D721Med (cell line): ENCODE measurements at regions not wholly inside any gene's neighbourhood (a gene's known extent, or its start where the extent isn't known, plus 50 kb on each side); places are given as distances from the start of the nearest gene placed in this dataset.

Experiments
- DNase-seq: peaks from one replicate; pipeline ENCODE4 v3.0.0; 2011; ENCODE audit warnings: low spot score; ENCODE audit not compliant: insufficient read length
- FAIRE-seq: peaks from 2 replicates; lab custom pipeline; 2011; peaks lifted over from hg19 to GRCh38; lab: Jason Lieb, UNC
- TF ChIP-seq, protein P1 (sequence below): IDR thresholded peaks from 2 replicates; pipeline ENCODE4 v1.5.1; 2012; ENCODE audit warnings: mild to moderate bottlenecking, control low read depth; ENCODE audit not compliant: insufficient read depth; ENCODE audit errors: missing control alignments

DNA sequence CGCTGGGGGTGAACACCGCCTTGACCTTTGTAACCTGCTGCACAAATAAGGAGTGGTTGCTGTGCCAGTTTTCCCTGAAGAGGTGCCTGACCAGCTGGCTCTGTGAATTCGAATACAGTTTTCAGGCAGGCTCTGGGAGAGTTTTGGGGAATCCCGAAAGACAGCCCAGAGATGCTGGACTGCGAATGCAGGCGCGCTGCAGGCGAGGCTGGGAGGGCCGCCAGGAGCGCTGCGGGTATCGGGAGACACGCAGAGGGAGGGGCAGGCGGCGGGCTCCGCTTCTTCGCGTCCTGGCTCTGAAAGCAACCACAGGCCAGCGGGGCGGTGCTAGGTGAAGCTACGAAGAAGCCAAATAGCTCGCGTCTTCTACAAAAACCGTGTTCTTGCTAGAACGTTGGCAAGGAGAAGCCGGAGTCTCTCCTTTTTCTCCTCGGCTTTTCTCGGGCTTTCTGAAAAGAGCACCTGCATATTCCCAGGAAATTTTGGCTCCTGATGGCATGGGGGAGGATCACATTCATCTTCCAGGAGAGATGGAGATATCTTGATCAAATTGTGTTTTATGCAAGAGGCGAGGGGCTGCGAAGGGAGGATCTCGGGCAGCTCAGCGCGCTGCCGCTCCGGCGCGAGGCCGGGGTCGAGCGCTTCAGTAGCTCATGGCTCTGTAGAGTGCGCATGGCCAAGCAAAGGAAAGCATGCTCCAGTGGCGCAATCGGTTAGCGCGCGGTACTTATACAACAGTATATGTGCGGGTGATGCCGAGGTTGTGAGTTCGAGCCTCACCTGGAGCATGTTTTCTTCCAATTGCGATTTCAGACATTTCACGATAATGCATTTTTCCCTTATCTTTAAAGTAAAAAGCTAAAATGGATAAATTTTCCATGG is 158.1 kb upstream of the ZNF184 start:
- DNase-seq (no peak), FAIRE-seq (no peak)
- TF ChIP-seq, protein P1, sequence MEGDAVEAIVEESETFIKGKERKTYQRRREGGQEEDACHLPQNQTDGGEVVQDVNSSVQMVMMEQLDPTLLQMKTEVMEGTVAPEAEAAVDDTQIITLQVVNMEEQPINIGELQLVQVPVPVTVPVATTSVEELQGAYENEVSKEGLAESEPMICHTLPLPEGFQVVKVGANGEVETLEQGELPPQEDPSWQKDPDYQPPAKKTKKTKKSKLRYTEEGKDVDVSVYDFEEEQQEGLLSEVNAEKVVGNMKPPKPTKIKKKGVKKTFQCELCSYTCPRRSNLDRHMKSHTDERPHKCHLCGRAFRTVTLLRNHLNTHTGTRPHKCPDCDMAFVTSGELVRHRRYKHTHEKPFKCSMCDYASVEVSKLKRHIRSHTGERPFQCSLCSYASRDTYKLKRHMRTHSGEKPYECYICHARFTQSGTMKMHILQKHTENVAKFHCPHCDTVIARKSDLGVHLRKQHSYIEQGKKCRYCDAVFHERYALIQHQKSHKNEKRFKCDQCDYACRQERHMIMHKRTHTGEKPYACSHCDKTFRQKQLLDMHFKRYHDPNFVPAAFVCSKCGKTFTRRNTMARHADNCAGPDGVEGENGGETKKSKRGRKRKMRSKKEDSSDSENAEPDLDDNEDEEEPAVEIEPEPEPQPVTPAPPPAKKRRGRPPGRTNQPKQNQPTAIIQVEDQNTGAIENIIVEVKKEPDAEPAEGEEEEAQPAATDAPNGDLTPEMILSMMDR: no peak

DNA sequence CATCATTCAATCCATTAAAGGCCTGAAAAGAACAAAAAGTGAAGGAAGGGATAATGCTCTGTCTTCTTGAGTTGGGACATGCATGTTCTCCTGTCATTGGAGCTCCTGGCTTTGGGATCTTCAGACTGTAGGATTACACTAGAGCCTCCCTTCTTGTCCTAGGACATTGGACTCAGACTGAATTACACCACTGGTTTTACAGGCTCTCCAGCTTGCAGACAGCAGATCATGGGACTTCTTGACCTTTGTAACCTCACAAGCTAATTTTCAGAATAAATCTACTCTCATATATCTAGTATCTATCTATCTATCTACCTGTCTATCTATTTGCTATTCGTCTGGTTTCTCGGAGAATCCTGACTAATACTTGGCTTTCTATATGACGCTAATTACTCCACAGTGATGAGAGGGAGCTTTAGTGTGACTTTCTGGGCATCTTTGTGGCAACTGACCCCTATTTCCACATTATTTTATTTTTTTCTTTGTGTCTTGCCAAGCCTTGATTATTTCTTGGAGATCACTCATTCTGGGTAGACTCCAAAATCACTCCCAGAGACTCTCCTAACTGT is 151.9 kb upstream of the ZNF184 start:
- DNase-seq: no peak
- FAIRE-seq: no peak
- TF ChIP-seq, protein P1: no peak

DNA sequence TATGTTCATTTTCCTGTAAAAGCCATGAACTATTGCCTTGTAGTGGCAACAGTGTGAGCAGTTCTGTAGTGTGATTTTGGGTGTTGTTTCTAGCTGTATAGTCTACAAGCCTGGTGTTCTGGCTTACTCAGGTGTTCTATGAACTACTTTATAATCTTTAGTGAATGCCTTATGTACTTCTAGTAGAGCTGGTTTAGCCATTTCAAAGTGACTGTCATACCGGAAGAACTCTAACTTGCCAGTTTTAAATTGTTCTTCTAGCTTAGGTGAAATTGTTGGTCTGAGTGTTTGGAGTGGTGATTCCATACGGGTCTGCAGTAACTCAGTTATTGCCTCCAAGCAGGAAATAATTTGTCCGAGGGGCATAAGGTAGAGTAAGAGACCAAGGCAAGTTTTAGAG is 150.2 kb upstream of the ZNF184 start:
- FAIRE-seq: no peak
- TF ChIP-seq, protein P1: no peak

DNA sequence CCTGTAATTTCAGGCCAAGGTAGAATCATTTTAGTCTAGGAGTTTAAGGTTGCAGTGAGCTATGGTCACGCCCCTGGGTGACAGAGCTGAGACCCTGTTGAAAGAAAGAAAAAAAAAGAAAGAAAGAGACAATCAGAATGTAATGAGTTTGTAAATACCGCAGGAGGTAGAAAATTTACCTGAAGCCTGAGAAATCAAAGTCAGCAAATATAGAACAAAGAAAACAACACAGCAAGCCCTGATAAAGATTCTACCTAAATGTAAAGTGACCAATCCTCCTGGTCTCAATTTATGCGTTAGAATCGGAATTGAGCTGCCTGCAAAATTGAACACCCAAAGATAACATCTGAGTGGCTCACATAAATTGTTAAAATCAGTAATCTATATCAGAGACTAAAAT is 146.5 kb upstream of the ZNF184 start:
- FAIRE-seq (no peak), DNase-seq (no peak)
- TF ChIP-seq, protein P1: no peak

More for the DNA sequence above, 150.2 kb upstream of the ZNF184 start:
- DNase-seq: no peak

DNA sequence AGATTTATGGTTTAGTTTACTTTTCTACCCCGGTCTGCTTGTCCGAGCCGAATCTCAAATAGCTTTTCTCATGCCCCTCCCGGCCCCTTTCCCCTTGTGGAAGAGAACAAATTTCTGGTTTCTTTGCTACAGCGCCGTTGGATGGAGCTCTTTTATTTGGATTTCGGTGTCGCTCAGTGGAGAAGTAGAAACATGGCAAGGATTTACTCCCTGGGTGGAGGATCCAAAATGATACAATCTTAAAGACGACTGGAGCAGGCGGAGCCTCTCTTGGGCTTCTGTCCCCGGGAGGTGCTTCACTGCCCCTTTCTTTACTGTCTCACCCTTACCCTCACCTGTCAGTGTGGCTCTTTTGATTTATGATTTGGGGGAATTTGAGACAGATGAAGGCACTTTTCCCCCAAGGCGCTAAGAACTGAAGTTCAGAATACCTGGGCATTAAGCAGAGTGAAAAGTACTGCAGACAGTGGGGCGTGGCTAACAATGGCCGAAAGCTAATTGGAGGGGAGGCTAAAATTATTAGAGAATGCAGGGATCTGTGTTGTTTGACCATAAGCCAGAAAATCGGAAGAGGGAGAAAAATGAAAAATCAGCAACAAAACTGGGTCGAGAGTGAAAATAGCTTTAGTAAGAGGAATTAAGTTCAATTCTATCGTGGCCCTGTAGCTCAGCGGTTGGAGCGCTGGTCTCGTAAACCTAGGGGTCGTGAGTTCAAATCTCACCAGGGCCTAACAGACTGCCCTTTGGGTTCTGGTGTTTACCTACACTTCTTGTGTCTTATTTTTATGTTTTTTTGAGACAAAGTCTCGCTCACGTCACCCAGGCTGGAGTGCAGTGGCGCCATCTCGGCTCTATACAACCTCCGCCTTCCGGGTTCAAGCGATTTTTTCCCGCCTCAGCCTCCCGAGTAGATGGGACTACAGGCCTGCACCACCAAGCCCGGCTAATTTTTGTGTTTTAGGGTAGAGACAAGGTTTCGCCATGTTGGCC is 145.1 kb upstream of the ZNF184 start:
- TF ChIP-seq, protein P1: peak; percentile 9
- DNase-seq (no peak), FAIRE-seq (no peak)

DNA sequence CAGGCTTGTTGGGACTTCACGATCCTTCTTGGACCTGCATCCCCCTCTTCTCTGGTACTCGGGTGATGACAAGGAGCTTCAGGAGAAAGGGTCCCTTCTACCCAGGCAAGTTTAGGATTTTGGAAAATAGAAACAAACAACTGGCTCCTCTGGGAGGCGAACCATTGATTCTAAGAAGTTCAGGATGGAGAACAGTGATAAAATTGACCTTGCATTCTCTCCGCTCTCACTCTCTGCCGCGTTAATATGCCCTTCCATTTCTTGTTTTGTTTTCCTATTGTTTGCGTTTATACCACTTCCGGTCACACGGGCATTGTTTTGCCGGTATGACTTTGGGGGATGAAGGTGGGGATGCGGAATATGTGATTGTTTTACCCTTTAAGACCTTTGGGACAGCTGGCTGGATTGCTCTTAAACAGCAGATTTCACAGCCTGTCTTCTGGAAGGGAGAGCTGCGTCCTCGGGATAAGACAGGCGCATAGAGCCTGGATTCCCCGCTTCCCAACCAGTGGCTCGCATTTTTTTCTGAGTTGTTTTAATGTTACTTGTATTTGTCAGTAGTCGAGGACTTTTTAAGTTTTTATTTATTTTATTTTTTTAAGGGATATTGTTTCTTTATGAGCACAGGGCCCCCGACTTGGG is 144.3 kb upstream of the ZNF184 start:
- no peak for FAIRE-seq
- TF ChIP-seq, protein P1: no peak
- DNase-seq: no peak
